ENCODE measurements at regions not wholly inside any gene's neighbourhood (a gene's known extent, or its start where the extent isn't known, plus 50 kb on each side); places are given as distances from the start of the nearest gene placed in this dataset.

- Histone ChIP-seq H3K4me2 (ENCODE audit: low read length) (no peak overlapping the region), H3K27ac (ENCODE audit: low read depth, low read length) (no peak overlapping the region), H3K9me3 (ENCODE audit: control insufficient read depth, insufficient read depth, low read length) (peaks cover 5% of the 10 kb centered on the region; the same call in 1 of the 2 replicates), H4K20me1 (ENCODE audit: control insufficient read depth, insufficient read depth, low read depth, low read length) (no peaks in the 10 kb centered on the region), H3K9me2 (replicated peaks; ENCODE audit: control insufficient read depth, low read length) (no peaks in the 10 kb centered on the region), H3K36me3 (ENCODE audit: control insufficient read depth, low read length) (no peaks in the 10 kb centered on the region), H3K27me3 (ENCODE audit: control insufficient read depth, low read length) (no peaks in the 10 kb centered on the region), H3K79me2 (ENCODE audit: control insufficient read depth, low read length) (no peaks in the 10 kb centered on the region), H3K4me1 (ENCODE audit: control insufficient read depth, low read length) (no peaks in the 10 kb centered on the region), H3F3A (ENCODE audit: control insufficient read depth, insufficient read depth) (no peaks in the 10 kb centered on the region), H3K4me3 (ENCODE audit: low read length) (no peak overlapping the region)
- no peak for TF ChIP-seq EZH2phosphoT487 (IDR thresholded peaks at IDR 0.05; ENCODE audit: borderline replicate concordance, low read length)
- no peak for TF ChIP-seq CTCF (IDR thresholded peaks at IDR 0.05; ENCODE audit: low read depth, low read length, poor library complexity, severe bottlenecking)
Measured at GRCh38 chr19:31633014-31633413, 283.8 kb upstream of the TSHZ3 start.

DNA sequence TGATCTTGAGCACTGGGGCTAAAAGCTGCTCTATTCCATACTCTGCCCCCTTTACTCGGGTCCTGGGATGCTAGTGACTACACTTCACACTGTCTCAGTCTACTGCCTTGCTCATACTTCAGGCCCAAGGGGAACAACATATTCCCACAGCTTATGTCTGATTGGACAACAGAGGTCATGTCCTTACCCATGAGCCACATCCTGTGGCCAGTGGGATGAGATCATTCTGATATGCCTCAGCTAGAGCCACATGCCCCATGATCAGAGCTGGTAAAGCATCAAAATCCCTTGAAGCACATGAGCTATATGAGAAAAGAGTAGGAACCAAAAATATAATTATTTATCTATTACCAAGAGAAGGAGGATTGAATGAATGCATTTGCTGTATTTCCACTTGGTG lies 290.1 kb upstream of the TSHZ3 start:
- Histone ChIP-seq H3K4me1 (ENCODE audit: control insufficient read depth, low read length) (no peaks in the 10 kb centered on the region), H3K27ac (ENCODE audit: low read depth, low read length) (no peak overlapping the region), H4K20me1 (ENCODE audit: control insufficient read depth, insufficient read depth, low read depth, low read length) (no peaks in the 10 kb centered on the region), H3K4me2 (ENCODE audit: low read length) (no peak overlapping the region), H3F3A (ENCODE audit: control insufficient read depth, insufficient read depth) (no peaks in the 10 kb centered on the region), H3K79me2 (ENCODE audit: control insufficient read depth, low read length) (no peaks in the 10 kb centered on the region), H3K4me3 (ENCODE audit: low read length) (no peak overlapping the region), H3K27me3 (ENCODE audit: control insufficient read depth, low read length) (no peaks in the 10 kb centered on the region), H3K9me3 (ENCODE audit: control insufficient read depth, insufficient read depth, low read length) (no peaks in the 10 kb centered on the region; the same call in 1 of the 2 replicates), H3K36me3 (ENCODE audit: control insufficient read depth, low read length) (no peaks in the 10 kb centered on the region), H3K9me2 (replicated peaks; ENCODE audit: control insufficient read depth, low read length) (no peaks in the 10 kb centered on the region)
- TF ChIP-seq EZH2phosphoT487 (IDR thresholded peaks at IDR 0.05; ENCODE audit: borderline replicate concordance, low read length) (no peak), CTCF (IDR thresholded peaks at IDR 0.05; ENCODE audit: low read depth, low read length, poor library complexity, severe bottlenecking) (no peak)

GRCh38 chr19:31641591-31641990 lies 292.4 kb upstream of the TSHZ3 start:
- no peak overlapping the region for H3K4me2 ChIP-seq (ENCODE audit: low read length)
- H3F3A ChIP-seq (ENCODE audit: control insufficient read depth, insufficient read depth): no peaks in the 10 kb centered on the region
- no peak overlapping the region for H3K4me3 ChIP-seq (ENCODE audit: low read length)
- H3K27ac ChIP-seq (ENCODE audit: low read depth, low read length): no peak overlapping the region
- H4K20me1 ChIP-seq (ENCODE audit: control insufficient read depth, insufficient read depth, low read depth, low read length): no peaks in the 10 kb centered on the region
- H3K9me3 ChIP-seq (ENCODE audit: control insufficient read depth, insufficient read depth, low read length): no peaks in the 10 kb centered on the region; the same call in 1 of the 2 replicates
- H3K79me2 ChIP-seq (ENCODE audit: control insufficient read depth, low read length): no peaks in the 10 kb centered on the region
- H3K9me2 ChIP-seq (replicated peaks; ENCODE audit: control insufficient read depth, low read length): no peaks in the 10 kb centered on the region
- H3K36me3 ChIP-seq (ENCODE audit: control insufficient read depth, low read length): no peaks in the 10 kb centered on the region
- no peak for TF ChIP-seq EZH2phosphoT487 (IDR thresholded peaks at IDR 0.05; ENCODE audit: borderline replicate concordance, low read length)
- no peak for TF ChIP-seq CTCF (IDR thresholded peaks at IDR 0.05; ENCODE audit: low read depth, low read length, poor library complexity, severe bottlenecking)
- H3K27me3 ChIP-seq (ENCODE audit: control insufficient read depth, low read length): no peaks in the 10 kb centered on the region
- H3K4me1 ChIP-seq (ENCODE audit: control insufficient read depth, low read length): no peaks in the 10 kb centered on the region

- H3K27ac ChIP-seq (ENCODE audit: low read depth, low read length): no peak overlapping the region
- no peak overlapping the region for H3K4me3 ChIP-seq (ENCODE audit: low read length)
- no peak for TF ChIP-seq CTCF (IDR thresholded peaks at IDR 0.05; ENCODE audit: low read depth, low read length, poor library complexity, severe bottlenecking)
- no peak for TF ChIP-seq EZH2phosphoT487 (IDR thresholded peaks at IDR 0.05; ENCODE audit: borderline replicate concordance, low read length)
Measured at GRCh38 chr19:31648347-31648746, 299.1 kb upstream of the TSHZ3 start.

More at GRCh38 chr19:31648347-31648746, 299.1 kb upstream of the TSHZ3 start:
- H3K79me2 ChIP-seq (ENCODE audit: control insufficient read depth, low read length): no peaks in the 10 kb centered on the region
- no peaks in the 10 kb centered on the region for H3K9me3 ChIP-seq (ENCODE audit: control insufficient read depth, insufficient read depth, low read length)
- no peaks in the 10 kb centered on the region for H3K9me2 ChIP-seq (replicated peaks; ENCODE audit: control insufficient read depth, low read length)
- H3K4me2 ChIP-seq (ENCODE audit: low read length): no peak overlapping the region
- H3K27me3 ChIP-seq (ENCODE audit: control insufficient read depth, low read length): no peaks in the 10 kb centered on the region
- no peaks in the 10 kb centered on the region for H3K4me1 ChIP-seq (ENCODE audit: control insufficient read depth, low read length)
- no peaks in the 10 kb centered on the region for H4K20me1 ChIP-seq (ENCODE audit: control insufficient read depth, insufficient read depth, low read depth, low read length)
- H3K36me3 ChIP-seq (ENCODE audit: control insufficient read depth, low read length): no peaks in the 10 kb centered on the region
- H3F3A ChIP-seq (ENCODE audit: control insufficient read depth, insufficient read depth): no peaks in the 10 kb centered on the region
